SK-N-MC (cell line): ENCODE measurements at regions not wholly inside any gene's neighbourhood (a gene's known extent, or its start where the extent isn't known, plus 50 kb on each side); places are given as distances from the start of the nearest gene placed in this dataset.

Experiments
- EZH2 ChIP-seq: fragments of 200-600 bp; sonication (generic); IDR thresholded peaks from one replicate; pipeline ENCODE4 v1.6.1; 2017; ENCODE audit warnings: antibody characterized with exemption
- POLR2AphosphoS5 ChIP-seq: IDR thresholded peaks from 2 replicates; pipeline ENCODE4 v1.6.1; 2012; ENCODE audit warnings: mild to moderate bottlenecking, low read depth, low read length, borderline replicate concordance

DNA sequence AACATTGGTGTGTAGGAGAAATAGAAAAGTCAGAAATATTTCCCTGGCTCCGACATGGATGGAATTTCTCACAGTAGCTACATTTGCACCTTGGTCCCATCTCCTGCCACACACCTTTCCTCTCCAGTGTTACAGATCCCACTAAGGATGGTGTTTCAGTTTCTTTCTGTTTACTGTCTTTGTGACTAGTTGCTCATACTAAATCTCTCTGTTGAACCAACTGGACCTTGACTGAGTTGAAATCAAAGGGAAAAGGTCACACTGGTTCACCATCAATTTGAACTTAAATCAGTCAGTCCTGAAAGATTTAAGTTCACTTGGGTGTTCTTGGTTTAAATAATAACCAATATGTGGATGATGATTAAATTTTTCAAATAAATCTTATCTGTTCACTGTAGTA is 754.2 kb downstream of the OTOL1 start:
- no peak for TF ChIP-seq POLR2AphosphoS5
- no peak for TF ChIP-seq EZH2
